Upper lobe of right lung (tissue), 1 donor: ENCODE measurements at regions not wholly inside any gene's neighbourhood (a gene's known extent, or its start where the extent isn't known, plus 50 kb on each side); places are given as distances from the start of the nearest gene placed in this dataset.

Experiments
- ATAC-seq: fragments of 200-7000 bp; cut with Tn5 transposase; one replicate; pipeline ENCODE4 v1.9.1; 2020; ENCODE audit warnings: mild to moderate bottlenecking, moderate library complexity
- DNase-seq: peaks from one replicate; pipeline ENCODE4 v3.0.0-alpha.2; 2020
- H3K27ac ChIP-seq: fragments of 200-600 bp; one replicate; pipeline ENCODE4 v1.8.0; 2022
- H3K27me3 ChIP-seq: fragments of 200-600 bp; one replicate; pipeline ENCODE4 v1.8.0; 2022; ENCODE audit warnings: mild to moderate bottlenecking
- H3K36me3 ChIP-seq: fragments of 200-600 bp; one replicate; pipeline ENCODE4 v1.8.0; 2022
- H3K4me1 ChIP-seq: fragments of 200-600 bp; one replicate; pipeline ENCODE4 v1.8.0; 2022
- H3K4me3 ChIP-seq: fragments of 200-600 bp; one replicate; pipeline ENCODE4 v1.8.0; 2022; ENCODE audit warnings: mild to moderate bottlenecking
- H3K9me3 ChIP-seq: fragments of 200-600 bp; one replicate; pipeline ENCODE4 v1.8.0; 2022
- intact Hi-C: fragments of 100-400 bp; cut with DNase I; formaldehyde crosslinking; loops from one replicate; pipeline ENCODE4 v1.11.0; 2022
- TF ChIP-seq, protein P1 (sequence below): fragments of 200-600 bp; IDR thresholded peaks from one replicate; pipeline ENCODE4 v1.8.0; 2022; ENCODE audit warnings: antibody characterized with exemption
- donor health status: DM: no; HTN: yes; CAD: no; lungs with severe emphysema.

DNA sequence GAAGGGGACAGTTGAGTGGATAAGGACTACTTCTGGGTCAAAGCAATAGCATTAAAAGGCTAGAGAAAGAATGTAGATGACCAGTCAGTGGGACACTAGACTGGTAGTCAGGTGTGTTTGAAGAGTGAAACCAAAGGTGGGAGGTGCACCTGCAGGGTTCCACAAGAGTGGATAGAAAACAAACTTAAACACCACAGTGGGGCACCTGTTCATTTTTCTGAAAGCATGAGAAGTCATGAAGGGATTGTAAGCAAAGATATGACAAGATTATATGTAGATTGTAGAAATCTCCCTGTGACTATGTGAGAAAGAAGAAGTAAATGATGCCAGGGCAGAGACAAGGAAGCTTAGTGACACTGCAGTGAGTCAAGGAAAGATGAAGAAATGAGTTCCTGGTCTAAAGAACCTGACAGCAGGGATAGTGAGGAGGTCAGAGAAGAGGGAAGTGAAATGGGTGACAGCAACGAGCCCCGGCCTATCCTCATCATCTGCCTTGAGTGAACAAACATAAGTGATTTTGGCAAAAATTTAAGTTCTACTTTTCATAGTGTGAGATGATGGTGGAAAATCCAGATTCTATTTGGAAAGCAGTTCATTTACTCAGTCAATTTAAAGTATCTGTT lies 296.9 kb downstream of the TLE4 start:
- no peaks in the 10 kb centered on the region for H3K4me1 ChIP-seq
- H3K27ac ChIP-seq: no peak overlapping the region
- no peaks in the 10 kb centered on the region for H3K27me3 ChIP-seq
- intact Hi-C loops: no loop called here
- H3K4me3 ChIP-seq: no peak overlapping the region
- H3K36me3 ChIP-seq: no peaks in the 10 kb centered on the region
- ATAC-seq (peak; percentile 94), DNase-seq (no peak)
- TF ChIP-seq, protein P1, sequence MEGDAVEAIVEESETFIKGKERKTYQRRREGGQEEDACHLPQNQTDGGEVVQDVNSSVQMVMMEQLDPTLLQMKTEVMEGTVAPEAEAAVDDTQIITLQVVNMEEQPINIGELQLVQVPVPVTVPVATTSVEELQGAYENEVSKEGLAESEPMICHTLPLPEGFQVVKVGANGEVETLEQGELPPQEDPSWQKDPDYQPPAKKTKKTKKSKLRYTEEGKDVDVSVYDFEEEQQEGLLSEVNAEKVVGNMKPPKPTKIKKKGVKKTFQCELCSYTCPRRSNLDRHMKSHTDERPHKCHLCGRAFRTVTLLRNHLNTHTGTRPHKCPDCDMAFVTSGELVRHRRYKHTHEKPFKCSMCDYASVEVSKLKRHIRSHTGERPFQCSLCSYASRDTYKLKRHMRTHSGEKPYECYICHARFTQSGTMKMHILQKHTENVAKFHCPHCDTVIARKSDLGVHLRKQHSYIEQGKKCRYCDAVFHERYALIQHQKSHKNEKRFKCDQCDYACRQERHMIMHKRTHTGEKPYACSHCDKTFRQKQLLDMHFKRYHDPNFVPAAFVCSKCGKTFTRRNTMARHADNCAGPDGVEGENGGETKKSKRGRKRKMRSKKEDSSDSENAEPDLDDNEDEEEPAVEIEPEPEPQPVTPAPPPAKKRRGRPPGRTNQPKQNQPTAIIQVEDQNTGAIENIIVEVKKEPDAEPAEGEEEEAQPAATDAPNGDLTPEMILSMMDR: no peak
- H3K9me3 ChIP-seq: no peaks in the 10 kb centered on the region

DNA sequence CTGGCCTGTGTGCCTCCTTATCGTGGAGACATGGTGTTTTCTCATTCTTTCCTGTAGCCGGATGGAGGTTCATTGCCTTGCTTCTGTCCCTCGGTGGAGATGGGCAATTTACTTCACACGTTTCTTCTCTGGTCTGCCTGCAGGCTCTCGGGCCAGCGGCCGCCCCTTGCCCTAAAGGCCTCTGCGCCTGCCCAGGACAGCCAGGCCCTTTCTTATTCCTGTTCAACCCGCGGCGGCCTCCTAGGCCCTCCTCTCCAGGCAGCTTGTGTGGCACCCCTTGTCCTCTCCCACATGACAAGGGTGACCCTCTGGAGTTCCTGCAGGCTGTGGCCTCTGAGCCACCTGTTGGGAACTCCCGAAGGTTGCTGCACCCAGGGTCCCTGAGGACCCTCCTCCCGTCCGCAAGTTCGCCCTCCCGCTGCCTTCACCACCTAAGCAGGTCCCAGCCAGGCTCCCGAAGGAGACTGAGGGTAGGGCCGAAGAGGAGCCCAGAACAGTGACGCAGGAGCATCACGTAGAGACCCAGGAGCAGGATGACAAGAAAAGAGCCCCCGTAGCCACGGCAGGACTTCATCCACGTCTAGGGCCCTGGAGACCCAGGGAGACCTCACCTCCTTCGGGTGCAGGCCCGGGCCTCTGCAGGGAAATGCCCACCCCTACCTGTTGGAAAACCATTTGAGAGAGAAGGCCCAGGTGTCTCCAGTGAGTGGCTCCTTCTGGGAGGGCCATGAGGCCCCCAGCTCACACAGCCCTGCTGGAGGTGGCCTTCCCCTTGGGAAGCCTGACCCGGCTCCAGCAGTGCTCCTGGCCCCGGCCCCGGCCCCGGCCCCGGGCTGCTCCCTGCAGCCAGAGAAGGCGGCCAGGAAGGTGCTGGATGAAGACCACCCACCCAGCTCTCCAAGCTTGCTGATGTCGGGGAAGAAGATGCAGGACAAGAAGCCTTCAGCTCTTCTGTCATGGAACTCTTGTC lies 291.4 kb downstream of the TLE4 start:
- H3K4me1 ChIP-seq: no peaks in the 10 kb centered on the region
- intact Hi-C loops: no loop called here
- H3K27ac ChIP-seq: no peak overlapping the region
- no peaks in the 10 kb centered on the region for H3K36me3 ChIP-seq
- no peak for DNase-seq
- TF ChIP-seq, protein P1: no peak
- H3K4me3 ChIP-seq: no peak overlapping the region
- H3K27me3 ChIP-seq: no peaks in the 10 kb centered on the region
- H3K9me3 ChIP-seq: no peaks in the 10 kb centered on the region
- ATAC-seq: no peak

DNA sequence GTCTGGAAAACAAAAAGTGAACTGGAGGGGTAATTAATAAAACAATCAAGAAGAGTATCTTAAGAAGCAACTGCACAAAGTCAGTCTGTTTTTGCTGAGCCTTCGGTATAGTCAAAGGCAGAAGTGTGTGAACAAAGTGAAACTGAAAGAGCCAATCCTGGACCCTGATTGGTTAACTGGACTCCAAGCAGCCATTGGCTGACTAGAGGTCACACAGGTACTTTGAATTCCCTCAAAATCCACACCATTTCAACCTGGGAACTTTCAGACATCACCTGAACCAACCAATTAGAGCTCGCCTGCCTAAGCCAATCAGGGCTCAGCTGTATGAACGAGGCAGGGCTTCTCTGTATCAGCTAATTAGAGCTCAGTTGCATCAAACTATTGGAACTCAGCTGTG lies 286.7 kb downstream of the TLE4 start:
- ATAC-seq: peak; percentile 76
- H3K4me1 ChIP-seq: no peaks in the 10 kb centered on the region
- no peak overlapping the region for H3K27ac ChIP-seq
- intact Hi-C loops: no loop called here
- TF ChIP-seq, protein P1: no peak
- no peaks in the 10 kb centered on the region for H3K36me3 ChIP-seq
- no peak for DNase-seq
- H3K4me3 ChIP-seq: no peak overlapping the region
- no peaks in the 10 kb centered on the region for H3K9me3 ChIP-seq
- no peaks in the 10 kb centered on the region for H3K27me3 ChIP-seq

DNA sequence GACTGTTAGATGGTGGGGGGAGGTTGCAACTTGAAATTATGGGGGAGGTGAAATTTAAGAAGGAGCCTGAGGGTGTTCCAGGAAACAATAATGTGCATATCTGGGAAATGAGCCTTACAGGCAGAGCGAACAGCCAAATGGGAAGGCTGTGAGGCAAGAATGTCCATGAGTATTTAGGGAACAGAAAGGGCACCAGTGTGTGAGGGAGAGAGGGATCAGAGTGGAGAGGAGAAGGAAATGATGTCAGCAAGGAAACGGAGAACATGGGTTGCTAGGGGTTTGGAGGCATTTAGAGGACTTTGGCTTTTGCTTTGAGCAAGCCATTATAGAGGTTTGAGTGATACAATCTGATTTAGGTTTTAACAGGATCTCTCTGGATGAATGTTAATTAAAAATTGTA lies 285.4 kb downstream of the TLE4 start:
- no peaks in the 10 kb centered on the region for H3K27me3 ChIP-seq
- H3K9me3 ChIP-seq: no peaks in the 10 kb centered on the region
- DNase-seq (no peak), ATAC-seq (peak; percentile 44)
- H3K4me1 ChIP-seq: no peaks in the 10 kb centered on the region
- intact Hi-C loops: no loop called here
- H3K36me3 ChIP-seq: no peaks in the 10 kb centered on the region
- TF ChIP-seq, protein P1: no peak
- no peak overlapping the region for H3K27ac ChIP-seq
- no peak overlapping the region for H3K4me3 ChIP-seq

DNA sequence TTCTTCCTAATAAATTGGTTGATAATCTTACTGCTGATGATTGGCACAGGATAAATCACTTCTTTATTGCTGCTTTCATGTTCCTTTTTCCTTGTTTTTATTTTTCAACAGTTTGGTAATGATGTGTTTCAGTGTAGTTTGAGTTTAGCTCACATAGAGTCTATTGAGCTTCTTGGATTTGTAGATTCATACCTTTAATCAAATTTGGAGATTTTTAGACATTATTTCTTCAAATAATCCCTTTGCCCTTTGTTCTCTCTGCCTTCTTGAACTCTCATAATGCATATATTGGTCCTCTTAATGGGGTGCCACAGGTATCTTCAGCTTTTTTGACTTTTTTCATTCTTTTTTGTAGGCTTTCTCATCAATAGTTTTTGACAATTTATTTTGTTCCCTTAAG lies 275.3 kb downstream of the TLE4 start:
- Histone ChIP-seq H3K27me3 (no peaks in the 10 kb centered on the region), H3K9me3 (peaks cover 8% of the 10 kb centered on the region), H3K36me3 (no peaks in the 10 kb centered on the region), H3K4me3 (no peak overlapping the region), H3K27ac (no peak overlapping the region), H3K4me1 (no peaks in the 10 kb centered on the region)
- intact Hi-C loops: no loop called here
- TF ChIP-seq, protein P1: no peak
- ATAC-seq: no peak
- DNase-seq: no peak
